GM18907 (cell line): ENCODE measurements at regions not wholly inside any gene's neighbourhood (a gene's known extent, or its start where the extent isn't known, plus 50 kb on each side); places are given as distances from the start of the nearest gene placed in this dataset.

Experiments used
- ATAC-seq: cut with Tn5 transposase; IDR thresholded peaks from one replicate; pipeline ENCODE4 v1.9.1; 2021; ENCODE audit warnings: mild to moderate bottlenecking, moderate library complexity; ENCODE audit not compliant: unreplicated experiment

- ATAC-seq, result no peak
These were observed 617.6 kb upstream of the ZNF717 start for GRCh38 chr3:76402926-76403325.

DNA sequence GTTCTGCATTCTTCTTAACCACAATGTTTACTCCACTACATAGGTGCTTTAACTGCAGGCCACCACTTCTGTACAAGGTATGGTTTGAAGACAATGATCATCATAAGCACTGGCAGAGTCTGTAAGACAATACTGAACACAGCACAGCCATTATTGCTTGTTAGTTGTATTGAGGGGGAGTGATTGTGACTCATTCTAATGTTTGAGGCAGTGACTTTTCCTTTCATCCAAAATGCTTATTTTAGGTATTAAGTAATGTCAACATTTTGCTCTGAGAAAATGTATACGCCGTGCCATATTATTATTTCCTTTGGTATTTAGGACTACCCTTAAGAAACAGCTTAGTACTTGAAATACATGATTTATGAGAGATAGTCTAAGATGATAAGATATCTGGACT, 618.2 kb upstream of the ZNF717 start:
- ATAC-seq, result no peak

DNA sequence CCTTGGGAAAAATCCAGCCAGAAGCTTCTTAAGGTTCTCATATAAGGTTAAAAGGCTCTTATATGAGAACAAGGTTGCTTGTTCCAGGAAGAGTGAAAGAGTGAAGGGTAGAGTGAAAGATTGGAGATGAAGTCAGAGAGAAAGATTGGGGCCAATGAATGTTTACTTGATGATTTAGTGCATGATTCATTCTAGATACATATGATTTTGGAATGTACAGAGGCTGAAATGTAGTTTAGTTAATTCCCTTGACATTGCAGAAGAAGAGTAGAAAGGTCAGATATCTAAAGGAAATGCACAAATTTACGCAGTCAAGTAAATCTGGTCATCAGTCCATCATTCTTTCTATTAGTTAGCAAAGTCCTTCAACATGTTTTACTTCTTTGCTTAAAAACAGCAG, 619.8 kb upstream of the ZNF717 start:
- no peak for ATAC-seq

GRCh38 chr3:76410762-76411281, 625.5 kb upstream of the ZNF717 start:
- ATAC-seq, result no peak

DNA sequence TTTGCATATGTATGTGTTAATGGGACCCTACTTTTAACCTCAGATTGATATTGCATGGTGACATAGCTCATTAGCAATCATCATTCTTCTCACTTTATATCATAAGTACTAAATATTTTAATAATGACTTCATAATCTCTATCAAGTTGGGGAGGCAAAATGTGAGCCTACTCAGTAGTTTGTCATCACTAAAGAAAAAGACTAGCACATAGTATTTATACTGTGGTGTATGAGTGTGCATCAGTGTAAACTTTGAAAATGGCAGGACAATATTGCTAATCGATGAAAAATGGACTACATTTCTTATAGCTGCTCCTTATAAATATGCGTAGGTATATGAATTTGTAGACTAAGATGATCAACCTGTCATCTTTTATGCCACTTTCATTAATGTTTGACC, 624.5 kb upstream of the ROBO2 start:
- ATAC-seq, result no peak

GRCh38 chr3:76429581-76430177, 610.2 kb upstream of the ROBO2 start:
- ATAC-seq, result no peak

- no peak for ATAC-seq
These were observed 607.5 kb upstream of the ROBO2 start for GRCh38 chr3:76432396-76432795.

- ATAC-seq, result no peak
These were observed 603.0 kb upstream of the ROBO2 start for GRCh38 chr3:76436894-76437293.

GRCh38 chr3:76438971-76439370, 600.9 kb upstream of the ROBO2 start:
- ATAC-seq, result no peak

DNA sequence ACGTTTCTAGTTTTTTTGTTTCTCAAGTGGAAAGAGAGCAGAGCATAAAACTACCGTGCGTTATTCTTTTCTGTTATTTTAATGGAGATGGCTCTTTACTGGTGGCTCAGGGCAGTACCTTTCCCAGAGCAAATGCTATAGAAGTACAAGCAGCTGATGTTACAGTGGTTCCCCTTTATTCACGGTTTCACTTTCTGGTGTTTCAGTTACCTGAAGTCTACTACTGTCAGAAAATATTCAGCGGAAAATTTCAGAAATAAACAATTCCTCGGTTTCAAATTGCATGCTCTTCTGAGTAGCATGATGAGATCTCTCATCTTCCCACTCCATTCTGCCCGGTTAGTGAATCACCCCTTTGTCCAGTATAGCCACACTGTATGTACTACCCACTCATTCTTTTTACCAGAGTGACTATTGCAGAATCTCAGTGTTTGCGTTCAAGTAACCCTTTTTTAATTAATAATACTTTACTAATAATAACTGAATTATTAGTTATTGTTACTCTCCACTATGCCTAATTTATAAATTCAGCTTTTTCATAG, 597.5 kb upstream of the ROBO2 start:
- no peak for ATAC-seq

DNA sequence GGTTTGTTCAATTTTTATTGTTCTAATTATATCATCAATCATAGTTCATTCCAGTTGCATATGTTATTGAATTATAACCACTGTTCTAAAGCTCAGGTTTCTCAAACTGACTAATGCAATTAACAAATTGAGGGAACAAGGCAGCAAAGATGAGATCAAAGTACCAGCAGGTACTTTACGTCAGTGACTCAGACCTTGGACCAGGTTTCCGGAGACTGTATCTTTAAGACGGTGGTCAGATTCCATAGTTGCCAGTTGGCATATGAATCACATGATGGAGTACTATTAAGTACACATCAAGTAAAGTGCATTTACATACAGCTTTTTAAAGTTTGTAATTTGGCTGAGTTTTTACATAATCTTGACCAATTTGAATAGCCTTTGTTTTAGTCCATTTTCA, 583.6 kb upstream of the ROBO2 start:
- no peak for ATAC-seq

- ATAC-seq, result no peak
These were observed 576.4 kb upstream of the ROBO2 start for GRCh38 chr3:76463501-76463900.

DNA sequence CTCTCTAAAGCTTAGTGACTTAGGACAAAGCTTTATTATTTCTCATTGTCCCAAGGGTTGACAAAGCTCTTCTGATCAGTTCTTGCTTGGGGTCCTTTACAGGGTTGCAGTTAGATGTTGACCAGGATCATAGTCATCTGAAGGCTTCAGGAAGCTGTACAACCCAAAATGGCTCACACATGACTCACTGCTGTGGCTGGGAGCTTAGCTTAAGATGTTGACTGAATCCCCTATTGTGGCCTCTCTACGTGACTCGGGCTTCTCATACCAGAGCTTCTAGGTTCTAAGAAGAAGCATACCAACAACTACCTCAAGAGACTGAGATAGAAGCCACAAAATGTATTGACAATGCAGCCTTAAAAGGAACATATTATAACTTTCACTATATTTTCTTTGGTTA, 569.6 kb upstream of the ROBO2 start:
- ATAC-seq, result no peak

GRCh38 chr3:76474632-76475031, 565.3 kb upstream of the ROBO2 start:
- no peak for ATAC-seq

DNA sequence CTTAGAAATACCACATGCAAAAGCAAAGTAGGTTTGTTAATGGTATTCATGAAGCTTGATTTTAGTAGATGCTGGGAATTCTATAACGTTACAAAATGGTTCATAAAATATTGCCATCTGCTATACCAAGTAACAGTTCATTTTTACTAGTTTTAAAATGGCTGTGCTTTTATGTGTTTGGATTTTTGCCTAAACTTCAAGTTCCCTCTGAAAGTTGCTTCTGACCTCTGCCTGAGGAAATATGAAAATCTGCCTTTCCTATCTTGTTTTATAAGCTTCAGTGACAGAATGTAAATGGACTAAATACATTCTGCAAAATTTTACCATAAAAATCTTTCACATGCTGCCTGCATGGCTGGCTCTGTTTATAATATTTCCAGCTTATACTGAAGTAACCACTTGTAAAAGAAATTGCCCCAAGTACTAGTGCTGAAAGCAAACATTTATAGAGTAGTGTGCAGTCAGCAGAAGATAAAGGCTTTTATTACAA, 560.7 kb upstream of the ROBO2 start:
- no peak for ATAC-seq

- no peak for ATAC-seq
These were observed 557.4 kb upstream of the ROBO2 start for GRCh38 chr3:76482510-76482909.

- no peak for ATAC-seq
These were observed 552.5 kb upstream of the ROBO2 start for GRCh38 chr3:76487446-76487845.

DNA sequence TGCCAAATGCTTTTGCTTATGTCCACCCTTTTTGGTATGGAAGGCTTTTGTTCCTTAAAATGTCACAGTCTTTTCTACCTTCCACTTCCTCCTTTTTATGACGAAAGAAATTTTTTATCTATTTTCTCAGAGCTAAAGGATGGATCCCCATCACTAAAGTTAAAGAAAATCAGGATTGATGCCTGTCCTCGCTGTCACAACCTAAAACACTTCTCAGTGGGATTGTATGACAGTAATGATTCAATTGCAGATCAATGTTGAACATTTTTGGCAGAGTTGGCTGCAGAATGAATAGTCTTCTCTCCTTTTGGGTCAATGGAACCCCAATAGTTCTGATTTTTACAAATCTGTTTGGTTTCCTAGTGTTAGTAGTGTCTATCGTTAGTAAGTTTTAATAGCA, 549.8 kb upstream of the ROBO2 start:
- no peak for ATAC-seq

DNA sequence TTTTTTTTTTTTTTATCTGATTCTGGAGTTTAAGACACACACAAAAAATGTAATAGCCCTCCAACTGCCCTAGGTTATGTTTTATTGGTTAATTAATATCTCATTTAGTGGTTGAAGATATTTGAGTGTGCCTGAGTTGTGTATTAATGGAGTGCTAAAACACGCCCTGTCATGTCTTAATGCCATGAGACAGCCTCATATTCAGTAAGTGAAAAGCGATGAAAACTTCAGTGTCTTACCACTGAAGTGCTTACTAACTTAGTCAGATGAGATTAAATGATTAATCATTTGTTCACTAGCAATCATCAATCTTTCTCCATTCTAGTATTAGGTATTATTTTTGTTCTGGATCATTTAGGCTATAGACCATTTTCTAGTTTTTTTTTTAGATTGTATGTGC, 544.7 kb upstream of the ROBO2 start:
- ATAC-seq, result no peak

DNA sequence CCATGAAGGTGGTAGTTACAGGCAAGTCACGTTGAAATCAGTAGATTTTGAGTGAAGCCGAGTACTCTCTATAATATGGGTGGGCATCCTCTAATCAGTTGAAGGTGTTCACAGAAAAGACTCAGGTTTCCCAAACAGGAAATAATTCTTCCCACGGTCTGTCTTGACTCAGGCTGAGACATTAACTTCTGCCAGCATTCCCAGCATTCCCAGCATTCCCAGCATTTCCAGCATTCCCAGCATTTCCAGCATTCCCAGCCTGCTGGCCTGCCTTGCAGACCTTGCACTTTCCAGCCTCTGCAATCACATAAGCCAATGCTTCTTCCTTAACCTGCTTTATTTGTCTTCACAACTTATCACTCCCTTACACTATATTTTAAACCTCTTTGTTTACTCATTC, 542.3 kb upstream of the ROBO2 start:
- no peak for ATAC-seq

DNA sequence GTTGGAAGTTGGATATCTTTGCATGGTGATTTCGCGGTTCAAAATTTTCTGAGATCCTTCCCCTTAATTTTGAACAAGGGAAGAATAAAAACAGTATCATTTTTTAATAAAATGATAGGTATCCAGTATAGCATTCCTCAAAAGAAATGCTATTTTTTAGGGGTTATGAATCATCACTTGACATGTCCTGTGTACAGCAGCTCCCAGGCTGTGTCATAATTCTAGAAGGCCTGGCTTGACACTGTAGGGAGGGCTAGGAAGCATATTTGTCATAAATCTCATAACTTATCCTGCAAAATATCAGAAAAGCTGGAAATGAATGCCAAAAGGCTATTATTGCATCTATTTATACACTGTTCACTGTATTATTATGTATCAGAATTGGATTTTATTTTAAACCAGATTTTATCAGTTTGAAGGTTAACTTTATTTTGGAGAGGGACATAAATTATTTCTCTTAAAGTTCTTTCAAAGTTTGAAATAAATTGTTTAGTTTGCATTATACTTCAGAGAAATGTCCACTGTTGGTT, 539.1 kb upstream of the ROBO2 start:
- no peak for ATAC-seq

DNA sequence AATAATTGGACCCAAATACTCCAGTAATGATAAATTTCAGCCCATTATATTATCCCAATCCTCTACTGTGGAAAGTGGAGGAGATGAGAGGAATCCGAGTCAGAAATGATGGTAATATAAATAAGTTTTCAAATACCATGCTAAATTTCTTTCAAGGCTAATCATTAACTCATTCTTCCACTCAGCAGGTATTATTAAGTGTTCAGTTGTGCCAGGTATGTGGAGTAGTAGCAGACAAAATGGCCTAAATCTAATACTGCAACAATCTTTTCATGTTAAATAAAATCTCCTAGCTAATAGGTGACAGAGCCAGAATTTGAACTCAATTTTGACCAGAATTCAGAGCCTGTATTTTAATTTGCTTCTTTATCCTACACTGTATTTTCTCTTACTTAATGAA, 538.6 kb upstream of the ROBO2 start:
- no peak for ATAC-seq

GRCh38 chr3:76502076-76502475, 537.8 kb upstream of the ROBO2 start:
- no peak for ATAC-seq
